ENCODE measurements at regions not wholly inside any gene's neighbourhood (a gene's known extent, or its start where the extent isn't known, plus 50 kb on each side); places are given as distances from the start of the nearest gene placed in this dataset.

GRCh38 chr3:159417761-159418160 lies 570.9 kb upstream of the IL12A start:
- TF ChIP-seq CTCF (IDR thresholded peaks at IDR 0.05; ENCODE audit: low read depth, low read length, poor library complexity, severe bottlenecking), result no peak
- TF ChIP-seq EZH2phosphoT487 (IDR thresholded peaks at IDR 0.05; ENCODE audit: borderline replicate concordance, low read length), result no peak

Measured in DOHH2 (cell line).